Karpas-422 (cell line): ENCODE measurements at regions not wholly inside any gene's neighbourhood (a gene's known extent, or its start where the extent isn't known, plus 50 kb on each side); places are given as distances from the start of the nearest gene placed in this dataset.
"Not testable (repeated sequence)": the region's sequence is repeated elsewhere in the genome, so short reads cannot be mapped to it uniquely, and the experiment has no call there.

Experiments
- DNase-seq: peaks from one replicate; pipeline ENCODE4 v3.0.0-alpha.2; 2015
- H2AFZ ChIP-seq: fragments of 200-600 bp; sonication (generic); 2 replicates; pipeline ENCODE4 v1.6.1; 2014; ENCODE audit warnings: antibody characterized with exemption, low read length, mixed read lengths
- H3K27ac ChIP-seq: fragments of 200-600 bp; sonication (generic); 2 replicates; pipeline ENCODE4 v1.5.1; 2014; ENCODE audit warnings: mild to moderate bottlenecking, low read length, moderate library complexity
- H3K27me3 ChIP-seq: fragments of 200-600 bp; sonication (generic); 2 replicates; pipeline ENCODE4 v1.6.1; 2014; ENCODE audit warnings: low read length, mixed read lengths
- H3K36me3 ChIP-seq: fragments of 200-600 bp; sonication (generic); 2 replicates; pipeline ENCODE4 v1.6.1; 2014; ENCODE audit warnings: low read length, mixed read lengths; ENCODE audit not compliant: insufficient read depth
- H3K4me1 ChIP-seq: fragments of 200-600 bp; sonication (generic); 2 replicates; pipeline ENCODE4 v1.6.1; 2014; ENCODE audit warnings: mild to moderate bottlenecking, low read length, mixed read lengths
- H3K4me2 ChIP-seq: fragments of 200-600 bp; sonication (generic); 2 replicates; pipeline ENCODE4 v1.6.1; 2014; ENCODE audit warnings: low read length, low read depth, mild to moderate bottlenecking; ENCODE audit not compliant: poor library complexity, severe bottlenecking
- H3K4me3 ChIP-seq: fragments of 200-600 bp; sonication (generic); 2 replicates; pipeline ENCODE4 v1.5.1; 2014; ENCODE audit warnings: mild to moderate bottlenecking, antibody characterized with exemption, low read length, mixed read lengths
- H3K79me2 ChIP-seq: fragments of 200-600 bp; sonication (generic); 2 replicates; pipeline ENCODE4 v1.6.1; 2014; ENCODE audit warnings: mild to moderate bottlenecking, low read length, mixed read lengths
- H3K9ac ChIP-seq: fragments of 200-600 bp; sonication (generic); 2 replicates; pipeline ENCODE4 v1.6.0; 2014; ENCODE audit warnings: low read length
- H3K9me2 ChIP-seq: fragments of 200-600 bp; sonication (generic), shearing (Covaris generic); replicated peaks from 2 replicates; pipeline ENCODE4 v1.6.0; 2014; ENCODE audit warnings: mild to moderate bottlenecking, low read length, moderate library complexity; ENCODE audit not compliant: insufficient read depth
- H3K9me3 ChIP-seq: fragments of 300-700, 200-600 bp; sonication (generic); 2 replicates; pipeline ENCODE4 v1.6.1; 2014; ENCODE audit warnings: low read length, mixed read lengths
- H4K20me1 ChIP-seq: fragments of 200-600 bp; sonication (generic); 2 replicates; pipeline ENCODE4 v1.6.1; 2014; ENCODE audit warnings: mild to moderate bottlenecking, antibody characterized with exemption, low read length, low read depth; ENCODE audit not compliant: insufficient read depth

GRCh38 chr20:6355754-6356451, 233.1 kb upstream of the FERMT1 start:
- Histone ChIP-seq H3K9me2 (no peaks in the 10 kb centered on the region), H3K9ac (no peak overlapping the region), H3K36me3 (no peaks in the 10 kb centered on the region), H3K4me2 (no peak overlapping the region), H3K27ac (no peak overlapping the region), H3K4me1 (no peaks in the 10 kb centered on the region), H3K79me2 (no peaks in the 10 kb centered on the region), H3K4me3 (no peak overlapping the region), H3K9me3 (no peaks in the 10 kb centered on the region), H3K27me3 (no peaks in the 10 kb centered on the region), H4K20me1 (no peaks in the 10 kb centered on the region), H2AFZ (no peak overlapping the region)
- DNase-seq, result no peak

- Histone ChIP-seq H3K4me2 (no peak overlapping the region), H3K36me3 (no peaks in the 10 kb centered on the region), H3K9ac (no peak overlapping the region), H3K9me3 (no peaks in the 10 kb centered on the region), H3K79me2 (no peaks in the 10 kb centered on the region), H2AFZ (no peak overlapping the region), H3K4me3 (no peak overlapping the region), H3K27me3 (no peaks in the 10 kb centered on the region), H3K27ac (no peak overlapping the region), H3K9me2 (no peaks in the 10 kb centered on the region), H3K4me1 (no peaks in the 10 kb centered on the region), H4K20me1 (no peaks in the 10 kb centered on the region)
- DNase-seq, result no peak
Measured at GRCh38 chr20:6348908-6349307, 226.1 kb upstream of the FERMT1 start.

GRCh38 chr20:6347916-6348315, 225.1 kb upstream of the FERMT1 start:
- Histone ChIP-seq H3K27me3 (no peaks in the 10 kb centered on the region), H3K9ac (no peak overlapping the region), H4K20me1 (no peaks in the 10 kb centered on the region), H2AFZ (no peak overlapping the region), H3K4me2 (no peak overlapping the region), H3K9me2 (no peaks in the 10 kb centered on the region), H3K79me2 (no peaks in the 10 kb centered on the region), H3K4me3 (no peak overlapping the region), H3K4me1 (no peaks in the 10 kb centered on the region), H3K27ac (no peak overlapping the region), H3K9me3 (no peaks in the 10 kb centered on the region), H3K36me3 (no peaks in the 10 kb centered on the region)
- DNase-seq, result no peak

GRCh38 chr20:6341491-6341890, 218.7 kb upstream of the FERMT1 start:
- H3K4me2 ChIP-seq, result no peak overlapping the region
- H3K36me3 ChIP-seq, result no peaks in the 10 kb centered on the region
- H3K9me2 ChIP-seq, result no peaks in the 10 kb centered on the region
- H4K20me1 ChIP-seq, result no peaks in the 10 kb centered on the region
- H3K79me2 ChIP-seq, result no peaks in the 10 kb centered on the region
- no peak overlapping the region for H3K27ac ChIP-seq
- no peaks in the 10 kb centered on the region for H3K9me3 ChIP-seq
- DNase-seq, result no peak
- H2AFZ ChIP-seq, result no peak overlapping the region
- no peaks in the 10 kb centered on the region for H3K27me3 ChIP-seq
- no peak overlapping the region for H3K4me3 ChIP-seq
- no peak overlapping the region for H3K9ac ChIP-seq
- no peaks in the 10 kb centered on the region for H3K4me1 ChIP-seq

- H3K4me3 ChIP-seq, result no peak overlapping the region
- no peak overlapping the region for H2AFZ ChIP-seq
- H3K36me3 ChIP-seq, result no peaks in the 10 kb centered on the region
- H3K9me2 ChIP-seq, result no peaks in the 10 kb centered on the region
- H3K4me1 ChIP-seq, result no peaks in the 10 kb centered on the region
- H3K27ac ChIP-seq, result no peak overlapping the region
- no peaks in the 10 kb centered on the region for H3K27me3 ChIP-seq
- no peak overlapping the region for H3K9ac ChIP-seq
- H3K79me2 ChIP-seq, result no peaks in the 10 kb centered on the region
- no peaks in the 10 kb centered on the region for H3K9me3 ChIP-seq
- DNase-seq, result no peak
- H4K20me1 ChIP-seq, result no peaks in the 10 kb centered on the region
- no peak overlapping the region for H3K4me2 ChIP-seq
Measured at GRCh38 chr20:6339176-6339575, 216.3 kb upstream of the FERMT1 start.

GRCh38 chr20:6333110-6333509, 210.3 kb upstream of the FERMT1 start:
- no peaks in the 10 kb centered on the region for H3K36me3 ChIP-seq
- no peak overlapping the region for H3K4me3 ChIP-seq
- no peaks in the 10 kb centered on the region for H3K79me2 ChIP-seq
- H3K9me3 ChIP-seq, result no peaks in the 10 kb centered on the region
- no peak overlapping the region for H3K27ac ChIP-seq
- no peak overlapping the region for H2AFZ ChIP-seq
- H3K9ac ChIP-seq, result no peak overlapping the region
- H4K20me1 ChIP-seq, result no peaks in the 10 kb centered on the region
- no peak overlapping the region for H3K4me2 ChIP-seq
- H3K4me1 ChIP-seq, result no peaks in the 10 kb centered on the region
- DNase-seq, result no peak
- H3K9me2 ChIP-seq, result no peaks in the 10 kb centered on the region
- no peaks in the 10 kb centered on the region for H3K27me3 ChIP-seq

GRCh38 chr20:6321235-6321634, 198.4 kb upstream of the FERMT1 start:
- not testable (repeated sequence) for H3K4me3 ChIP-seq, H4K20me1 ChIP-seq, H3K79me2 ChIP-seq, H3K27ac ChIP-seq, H3K36me3 ChIP-seq, DNase-seq, H2AFZ ChIP-seq, H3K4me1 ChIP-seq, H3K9me2 ChIP-seq, H3K9me3 ChIP-seq, H3K4me2 ChIP-seq, H3K9ac ChIP-seq, H3K27me3 ChIP-seq

GRCh38 chr20:6311841-6312655, 189.2 kb upstream of the FERMT1 start:
- H3K9me2 ChIP-seq, result no peaks in the 10 kb centered on the region
- DNase-seq, result no peak
- H4K20me1 ChIP-seq, result no peaks in the 10 kb centered on the region
- H3K9ac ChIP-seq, result no peak overlapping the region
- H3K27ac ChIP-seq, result no peak overlapping the region
- H3K4me1 ChIP-seq, result no peaks in the 10 kb centered on the region
- no peak overlapping the region for H3K4me3 ChIP-seq
- no peak overlapping the region for H2AFZ ChIP-seq
- H3K36me3 ChIP-seq, result no peaks in the 10 kb centered on the region
- H3K9me3 ChIP-seq, result 0 out of 2 replicates have a peak, but pooled peaks cover 3% of the 10 kb centered on the region
- no peak overlapping the region for H3K4me2 ChIP-seq
- H3K27me3 ChIP-seq, result no peaks in the 10 kb centered on the region
- H3K79me2 ChIP-seq, result no peaks in the 10 kb centered on the region
